ENCODE measurements at regions not wholly inside any gene's neighbourhood (a gene's known extent, or its start where the extent isn't known, plus 50 kb on each side); places are given as distances from the start of the nearest gene placed in this dataset.

- TF ChIP-seq EZH2phosphoT487 (IDR thresholded peaks at IDR 0.05; ENCODE audit: borderline replicate concordance, low read length) (no peak), CTCF (IDR thresholded peaks at IDR 0.05; ENCODE audit: low read depth, low read length, poor library complexity, severe bottlenecking) (no peak)
Observed at GRCh38 chr6:81098109-81098814, 654.2 kb downstream of the TENT5A start.

Measured in DOHH2 (cell line).